NCI-H1417 (cell line): ENCODE measurements at regions not wholly inside any gene's neighbourhood (a gene's known extent, or its start where the extent isn't known, plus 50 kb on each side); places are given as distances from the start of the nearest gene placed in this dataset.

Source experiments
- DNase-seq, 3 experiments: peaks; one replicate each; lab custom pipeline; 2025; lab: John Stamatoyannopoulos, UW

DNA sequence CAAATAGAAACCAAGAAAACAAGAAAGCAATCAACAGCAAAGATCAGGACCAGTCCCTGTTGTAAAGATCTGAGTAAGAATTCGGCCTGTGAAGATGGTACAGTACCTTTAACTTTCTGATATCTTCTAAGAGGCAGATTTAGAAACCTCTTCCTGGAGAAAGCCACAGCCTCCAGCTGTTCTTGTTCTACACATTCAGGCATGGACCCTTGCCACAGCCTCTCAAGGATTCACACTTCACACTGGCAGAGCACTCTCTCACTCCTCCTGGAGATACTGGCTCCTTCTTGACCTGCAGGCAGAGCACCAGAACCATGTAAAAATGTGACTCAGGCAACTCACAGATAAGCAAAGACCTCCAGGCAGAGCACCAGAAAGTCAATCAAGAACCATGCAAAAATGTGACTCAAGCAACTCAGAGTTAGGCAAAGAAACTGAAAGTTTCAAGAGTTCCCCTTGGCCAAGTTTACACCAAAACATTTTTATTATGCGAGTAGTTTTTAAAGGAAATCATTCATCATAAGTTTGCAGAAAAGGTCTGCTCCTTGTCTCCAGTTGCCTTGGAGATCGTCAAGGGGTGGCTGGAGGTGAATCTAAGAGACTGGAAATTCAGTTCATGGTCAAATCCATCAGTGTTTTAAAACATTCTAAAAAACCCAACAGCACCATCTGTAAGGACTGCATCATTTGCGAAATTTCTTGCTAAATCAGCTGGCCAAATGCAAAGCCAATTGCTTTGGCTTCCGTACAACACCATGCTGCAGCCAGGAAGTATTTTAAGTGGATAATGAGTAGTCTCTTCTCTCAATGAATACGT, 119.3 kb upstream of the MDM1 start:
- DNase-seq: peak in 2 of 3 experiments; percentile 34 to 66

DNA sequence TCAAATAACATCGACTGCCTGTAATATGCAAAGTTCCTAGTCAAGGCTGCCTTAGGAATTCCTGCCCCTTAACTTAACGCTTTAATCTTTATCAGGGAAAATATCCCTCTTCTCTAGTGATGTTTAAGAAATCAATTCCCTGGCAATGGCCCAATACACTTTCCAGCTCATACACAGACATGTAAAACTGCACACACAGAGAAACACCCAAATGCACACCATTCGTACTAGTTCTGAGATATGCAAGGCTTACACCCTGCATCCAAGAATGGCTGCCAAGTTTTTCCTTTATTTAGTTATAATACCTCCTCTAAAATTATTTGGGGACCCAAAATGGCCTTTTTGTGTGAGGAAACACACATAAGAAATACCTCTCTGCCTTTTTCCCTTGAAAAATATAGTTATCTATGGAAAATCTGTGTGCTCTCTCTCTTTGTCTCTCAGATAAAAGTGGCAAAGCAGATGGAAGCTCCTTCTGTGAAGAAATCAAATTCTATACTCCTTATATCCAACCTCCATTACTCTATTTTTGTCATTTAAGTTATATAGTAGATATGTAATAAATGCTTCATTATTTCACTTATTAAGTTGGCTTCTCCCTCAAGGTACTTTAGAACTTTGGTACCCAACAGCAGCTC, 120.0 kb upstream of the MDM1 start:
- no peak for DNase-seq

DNA sequence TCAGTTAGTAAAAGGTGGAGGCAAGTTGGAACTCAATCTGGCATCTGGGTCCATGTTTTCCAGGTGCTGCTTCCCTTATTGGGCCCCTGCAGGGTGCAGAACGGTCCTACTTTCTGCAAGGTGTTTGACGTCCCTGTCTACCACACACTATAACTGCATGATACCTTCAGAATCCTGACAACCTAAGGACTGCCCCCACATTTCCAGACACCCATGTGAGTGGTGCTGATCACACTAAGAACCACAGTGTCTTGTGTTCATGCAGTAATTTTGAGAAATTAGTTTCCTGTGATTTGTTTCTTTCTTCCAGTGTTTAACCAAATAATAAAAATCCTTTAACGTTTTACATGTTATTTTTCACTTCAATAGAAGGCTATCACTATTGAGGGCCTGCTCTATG, 121.1 kb upstream of the MDM1 start:
- DNase-seq: no peak

DNA sequence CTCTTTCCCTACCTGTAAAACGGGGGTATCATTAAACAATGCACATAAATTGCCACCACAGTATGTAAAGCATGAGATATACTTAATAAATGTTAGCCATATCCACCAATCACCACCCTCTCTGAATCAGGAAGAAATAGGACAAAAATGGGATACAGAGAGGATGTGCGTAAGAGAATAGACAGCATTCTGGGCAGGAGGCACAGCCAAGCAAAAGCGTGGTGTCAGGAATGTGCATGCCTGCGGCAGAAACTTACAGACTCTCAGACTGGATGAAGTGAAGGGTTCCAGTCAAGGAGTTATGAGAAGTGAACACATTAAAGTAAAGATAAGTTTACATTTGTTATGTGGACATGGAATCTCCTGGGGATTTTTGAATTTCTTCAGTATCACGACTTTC, 121.7 kb upstream of the MDM1 start:
- no peak for DNase-seq

DNA sequence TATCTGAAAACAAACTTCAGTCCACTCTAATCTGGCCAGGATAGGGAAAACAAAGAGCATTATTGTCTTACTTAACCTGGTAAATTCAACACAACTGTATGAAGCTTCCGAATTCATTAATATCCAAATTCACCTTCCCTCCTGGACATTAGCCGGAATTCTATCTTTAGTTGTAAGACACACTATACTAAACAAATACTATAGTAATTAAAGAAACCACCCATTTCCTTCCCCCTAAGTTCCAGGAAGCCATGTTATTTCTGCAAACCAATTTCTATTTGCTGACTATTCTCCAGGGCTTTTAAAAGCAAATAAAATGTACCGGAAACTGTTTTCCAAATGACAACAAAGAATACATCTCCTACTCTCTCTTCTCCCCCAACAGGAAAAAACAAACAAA, 122.7 kb upstream of the MDM1 start:
- peak in 1 of 3 experiments; percentile 56 for DNase-seq

DNA sequence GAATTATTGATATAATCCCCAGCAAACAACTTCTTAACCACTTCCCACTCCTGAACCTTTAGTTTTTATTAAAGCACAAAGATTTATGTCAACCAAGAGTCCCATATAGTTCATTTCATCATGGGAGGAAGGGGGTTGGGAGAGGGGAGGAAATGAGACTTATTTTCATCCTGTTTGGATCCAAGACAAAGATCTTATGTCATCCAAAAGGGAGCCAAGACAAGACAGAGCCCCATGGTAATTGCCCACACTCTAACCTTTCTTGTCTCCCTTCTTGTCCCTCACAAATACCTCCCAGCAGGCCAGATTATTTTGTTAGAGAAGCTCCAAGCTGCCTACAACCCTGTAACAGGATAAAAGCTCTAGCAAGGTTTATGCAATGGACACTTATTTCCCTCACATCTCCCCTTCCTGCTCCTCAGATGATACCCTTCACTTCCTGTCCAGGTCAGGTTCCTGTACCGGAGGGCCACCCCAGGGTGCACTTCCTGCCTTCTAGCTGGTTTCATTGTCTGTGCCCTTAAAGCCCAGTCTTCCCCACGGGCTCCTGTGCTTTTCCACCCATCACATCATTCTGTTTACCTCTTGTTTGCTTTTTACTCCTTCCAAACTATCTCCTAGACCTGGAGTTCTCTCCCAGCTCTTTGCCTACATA, 123.7 kb upstream of the MDM1 start:
- DNase-seq: peak in 2 of 3 experiments; percentile 16 to 18

DNA sequence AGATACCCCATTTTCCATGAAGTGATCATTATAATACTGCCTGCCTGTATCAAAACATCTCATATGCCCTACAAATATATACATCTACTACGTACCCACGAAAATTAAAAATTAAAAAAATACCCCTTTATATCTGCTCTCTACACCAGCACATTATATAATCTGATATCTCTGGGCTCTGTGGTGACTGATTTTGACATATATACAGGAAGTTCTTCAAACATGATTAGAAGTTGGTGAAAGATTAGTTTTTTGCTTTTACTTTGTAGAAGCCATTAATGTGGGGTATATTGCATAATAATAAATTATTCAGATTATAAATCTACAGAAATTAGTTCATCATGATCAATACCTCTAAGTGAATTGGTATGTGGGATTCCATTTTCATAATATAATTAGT, 126.7 kb upstream of the MDM1 start:
- no peak for DNase-seq

DNA sequence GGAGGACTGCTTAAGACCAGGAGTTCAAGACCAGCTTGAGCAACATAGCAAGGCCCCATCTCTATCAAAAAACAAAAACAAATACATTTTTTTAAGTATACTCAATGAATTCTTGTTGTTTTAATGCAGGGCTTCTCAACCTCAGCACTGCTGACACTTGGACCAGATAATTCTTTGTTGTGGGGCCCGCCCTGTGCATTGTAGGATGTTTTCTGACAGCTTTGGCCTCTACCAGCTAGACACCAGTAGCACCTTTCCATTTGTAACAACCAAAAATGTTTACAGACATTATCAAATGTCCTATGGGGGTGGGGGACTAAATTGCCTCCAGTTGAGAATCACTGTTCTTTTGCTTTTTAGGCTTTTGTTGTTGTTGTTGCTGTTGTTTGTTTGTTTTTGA, 128.1 kb upstream of the MDM1 start:
- no peak for DNase-seq

DNA sequence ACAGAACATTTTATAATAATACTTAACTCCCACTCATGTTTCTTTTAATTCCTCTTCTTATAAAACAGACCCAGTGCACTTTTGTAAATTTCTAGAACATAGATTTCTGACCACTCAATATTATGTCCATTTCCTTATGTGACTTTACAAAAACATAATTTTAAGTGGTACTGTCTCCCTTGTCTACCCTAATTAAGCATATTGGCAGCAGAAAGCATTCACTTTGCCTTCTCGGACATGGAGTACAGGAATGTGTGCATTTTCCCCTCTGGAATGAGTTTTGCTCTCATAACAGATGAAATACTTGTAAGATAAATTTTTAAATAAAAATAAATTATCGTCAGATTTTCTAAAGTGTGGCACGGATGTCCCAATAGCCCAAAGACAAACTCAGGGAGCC, 129.5 kb upstream of the MDM1 start:
- DNase-seq: no peak

DNA sequence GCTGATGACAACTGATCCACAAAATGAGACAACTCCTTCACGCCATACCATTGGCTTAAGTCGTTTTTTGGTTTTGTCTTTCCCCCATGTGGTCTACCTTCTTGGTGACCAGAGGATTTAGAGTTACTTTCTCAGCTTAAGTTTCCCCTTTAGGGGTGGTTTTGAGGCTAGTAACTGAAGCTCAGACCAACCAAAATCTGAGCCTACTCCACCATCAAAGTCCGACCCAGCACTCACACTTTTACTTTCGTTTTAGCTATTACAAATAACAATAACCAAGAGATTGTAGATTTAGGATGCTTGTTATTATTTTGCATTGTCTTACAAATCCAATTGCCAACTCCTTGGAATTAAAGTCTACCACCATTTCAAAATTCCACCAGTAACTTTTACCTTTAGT, 130.6 kb upstream of the MDM1 start:
- no peak for DNase-seq

DNA sequence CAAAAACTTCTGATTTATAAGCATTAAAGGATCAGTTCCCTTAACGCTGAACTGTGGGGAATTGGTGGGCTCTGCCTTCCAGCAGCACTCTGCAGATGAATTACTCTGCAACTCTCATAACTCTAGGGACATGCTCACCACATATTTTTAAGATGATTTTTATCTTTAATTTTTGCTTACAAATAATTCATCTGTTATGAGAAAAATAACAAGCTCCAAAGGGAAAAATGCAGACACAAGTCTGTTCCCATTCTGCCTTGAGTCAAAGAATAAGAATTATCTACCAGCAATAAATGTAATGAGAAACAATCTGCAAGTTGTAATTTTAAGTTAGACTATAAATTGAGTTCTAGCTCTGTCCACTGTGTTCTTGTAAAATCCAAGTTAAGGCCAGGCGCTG, 133.1 kb upstream of the MDM1 start:
- DNase-seq: no peak

DNA sequence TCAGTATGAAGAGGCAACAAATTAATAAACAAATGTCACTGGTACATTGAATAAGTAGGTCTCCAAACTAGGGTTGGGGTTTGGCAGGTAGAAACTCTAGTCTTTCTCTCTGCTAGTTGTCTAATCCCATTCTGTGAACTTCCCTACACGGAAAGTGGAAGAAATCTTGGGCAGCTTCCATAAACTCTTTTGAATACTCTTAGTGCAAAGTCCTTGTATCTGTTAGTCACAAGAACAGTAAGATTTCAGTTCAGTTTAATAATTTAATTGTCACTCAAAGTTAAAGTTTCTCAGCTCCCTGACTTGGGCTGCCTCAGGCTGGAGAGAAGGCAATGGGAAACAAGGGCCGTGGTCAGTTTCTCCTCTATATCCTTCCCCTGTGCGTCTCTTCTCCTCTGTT, 135.4 kb upstream of the MDM1 start:
- DNase-seq: no peak

DNA sequence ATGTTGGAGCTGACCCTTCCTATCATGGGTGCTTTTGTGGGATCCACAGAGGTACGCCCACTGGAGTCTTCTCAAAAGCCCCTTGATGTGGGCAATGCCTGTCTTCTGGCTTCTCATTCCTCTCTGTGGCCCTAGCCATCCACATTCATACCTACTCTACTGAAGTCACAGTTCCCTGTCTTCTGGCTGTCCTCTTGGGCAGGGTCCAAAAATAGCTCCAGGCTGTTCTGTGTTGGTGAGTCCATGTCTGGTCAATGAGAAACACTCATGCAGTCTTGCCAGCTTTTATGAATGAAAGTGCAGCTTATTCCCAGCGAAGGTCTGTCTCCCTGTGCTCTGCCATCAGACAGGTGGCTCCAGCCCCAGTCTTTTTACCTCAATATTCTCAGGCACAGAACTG, 135.9 kb upstream of the MDM1 start:
- DNase-seq: no peak

DNA sequence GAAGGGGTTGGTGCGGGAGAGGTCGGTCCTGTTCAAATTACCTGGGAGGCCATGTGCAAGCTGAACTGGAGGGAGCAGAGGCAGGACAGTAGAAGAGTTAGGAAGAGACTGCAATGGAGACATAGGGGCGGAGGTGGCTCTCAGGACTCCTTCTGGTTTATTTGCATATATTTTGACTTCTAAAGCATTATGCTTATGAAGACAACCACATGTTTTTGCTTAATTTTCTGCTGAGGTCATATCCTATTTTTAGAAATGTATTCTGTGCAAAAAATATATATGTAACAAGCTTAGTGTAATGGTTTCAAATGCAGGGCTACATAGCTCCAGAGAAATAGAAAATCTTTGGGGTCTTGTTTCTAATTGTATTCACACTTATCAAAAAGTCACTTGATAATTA, 137.0 kb upstream of the MDM1 start:
- no peak for DNase-seq

DNA sequence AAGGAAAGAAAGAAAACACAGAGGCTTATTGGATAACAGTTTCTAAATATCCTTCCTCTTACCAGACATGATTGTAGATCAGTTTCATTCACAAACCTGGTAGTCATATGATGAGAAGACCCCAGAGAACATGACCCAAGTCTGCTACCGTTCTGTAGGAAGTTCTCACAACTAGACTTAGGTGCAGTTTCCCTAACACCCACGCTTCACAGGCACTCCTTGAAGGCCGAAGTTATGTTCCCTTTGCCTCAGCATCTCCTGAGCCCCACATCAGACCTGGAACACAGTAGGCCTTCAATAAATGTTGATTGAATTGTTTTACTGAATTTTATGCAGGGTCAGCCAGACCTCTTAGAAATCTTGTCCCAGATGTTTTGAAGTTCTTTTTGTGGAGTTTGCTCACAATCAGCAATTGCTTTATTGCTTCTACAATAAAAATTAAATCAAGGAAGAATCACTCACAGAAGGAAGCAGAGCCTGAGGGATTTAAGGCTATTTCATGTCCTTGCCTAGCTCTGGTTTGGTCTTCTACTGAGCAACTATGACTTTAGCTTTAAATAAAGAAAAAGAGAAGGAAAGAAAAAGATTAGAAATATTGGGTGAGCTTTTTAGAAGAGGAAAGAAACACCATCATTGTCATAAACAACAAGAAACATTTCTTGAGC, 138.6 kb upstream of the MDM1 start:
- DNase-seq: no peak

DNA sequence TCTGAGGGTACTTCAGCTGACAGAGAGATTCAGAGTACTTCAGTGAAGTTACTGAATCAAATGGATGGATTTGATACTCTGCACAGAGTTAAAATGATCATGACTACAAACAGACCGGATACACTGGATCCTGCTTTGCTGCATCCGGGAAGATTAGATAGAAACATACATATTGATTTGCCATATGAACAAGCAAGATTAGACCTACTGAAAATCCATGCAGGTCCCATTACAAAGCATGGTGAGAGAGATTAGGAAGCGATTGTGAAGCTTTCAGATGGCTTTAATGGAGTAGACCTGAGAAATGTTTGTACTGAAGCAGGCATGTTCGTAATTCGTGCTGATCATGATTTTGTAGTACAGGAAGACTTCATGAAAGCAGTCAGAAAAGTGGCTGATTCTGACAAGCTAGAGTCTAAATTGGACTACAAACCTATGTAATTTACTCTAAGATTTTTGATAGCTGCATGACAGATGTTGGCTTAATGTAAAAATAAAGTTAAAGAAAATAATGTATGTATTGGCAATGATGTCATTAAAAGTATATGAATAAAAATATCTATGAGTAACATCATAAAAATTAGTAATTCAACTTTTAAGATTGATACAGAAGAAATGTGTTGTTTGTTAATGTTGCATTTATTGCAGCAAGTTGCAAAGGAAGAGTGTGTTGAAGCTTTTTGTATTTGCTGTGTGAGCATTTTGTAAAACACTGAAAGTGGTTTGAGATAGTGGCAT, 136.1 kb upstream of the RAP1B start:
- DNase-seq: no peak

DNA sequence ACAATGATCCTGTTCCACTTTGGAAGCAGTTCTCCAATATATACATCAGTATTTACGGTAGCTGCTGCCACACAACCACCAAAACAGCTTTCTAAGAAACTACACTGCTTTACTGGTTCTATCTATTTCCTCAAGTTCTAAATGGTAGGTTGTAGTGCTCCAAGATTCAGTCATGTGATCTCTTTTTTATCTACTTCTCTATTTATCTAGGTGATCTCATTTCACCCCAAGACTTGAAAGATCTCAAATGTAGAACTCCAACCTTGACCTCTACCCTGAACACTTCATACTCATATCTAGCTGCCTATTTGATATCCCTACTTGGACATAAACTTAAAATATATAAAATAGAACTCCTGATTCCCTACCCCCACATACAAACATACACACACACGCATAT, 133.9 kb upstream of the RAP1B start:
- DNase-seq: no peak

DNA sequence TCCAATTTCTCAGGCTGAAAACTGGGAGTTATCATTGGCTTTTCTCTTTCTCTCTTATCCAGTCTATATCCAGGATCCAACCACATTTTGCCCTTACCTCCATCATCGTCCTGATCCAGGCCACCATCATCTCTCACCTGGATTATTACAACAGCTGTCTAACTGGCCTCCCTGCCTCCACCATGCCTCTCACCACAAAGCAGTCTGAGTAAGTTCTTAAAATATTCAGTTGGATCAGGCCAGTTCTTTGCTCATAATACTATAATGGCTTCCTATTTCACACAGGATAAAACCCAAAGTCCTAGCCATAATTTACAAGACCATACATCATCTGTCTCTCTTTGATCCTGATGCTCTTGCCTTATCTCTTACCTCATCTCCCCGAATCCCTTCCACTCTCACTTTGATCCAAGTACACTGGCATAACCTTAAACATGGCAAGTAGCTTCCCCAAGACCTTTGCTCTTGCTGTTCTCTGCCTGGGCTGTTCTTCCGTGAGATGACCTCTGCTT, 133.4 kb upstream of the RAP1B start:
- no peak for DNase-seq

DNA sequence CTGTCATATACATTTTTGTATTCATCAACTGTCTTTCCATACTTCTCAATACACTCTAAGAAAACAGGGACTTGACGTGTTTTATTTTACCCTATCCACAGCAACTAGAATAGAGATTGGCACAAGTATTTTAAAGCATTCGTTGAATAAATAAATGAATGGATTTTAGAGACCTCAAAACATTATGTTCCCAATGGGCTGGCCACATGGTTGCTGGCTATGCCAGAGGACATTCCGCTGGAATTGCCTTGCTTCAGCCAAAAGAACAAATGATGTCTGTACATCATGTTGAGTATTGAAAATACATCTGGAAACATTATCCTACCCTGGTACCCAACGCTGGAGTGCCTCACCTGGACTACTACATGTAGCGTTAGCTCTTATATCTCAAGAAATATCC, 132.8 kb upstream of the RAP1B start:
- DNase-seq: no peak

DNA sequence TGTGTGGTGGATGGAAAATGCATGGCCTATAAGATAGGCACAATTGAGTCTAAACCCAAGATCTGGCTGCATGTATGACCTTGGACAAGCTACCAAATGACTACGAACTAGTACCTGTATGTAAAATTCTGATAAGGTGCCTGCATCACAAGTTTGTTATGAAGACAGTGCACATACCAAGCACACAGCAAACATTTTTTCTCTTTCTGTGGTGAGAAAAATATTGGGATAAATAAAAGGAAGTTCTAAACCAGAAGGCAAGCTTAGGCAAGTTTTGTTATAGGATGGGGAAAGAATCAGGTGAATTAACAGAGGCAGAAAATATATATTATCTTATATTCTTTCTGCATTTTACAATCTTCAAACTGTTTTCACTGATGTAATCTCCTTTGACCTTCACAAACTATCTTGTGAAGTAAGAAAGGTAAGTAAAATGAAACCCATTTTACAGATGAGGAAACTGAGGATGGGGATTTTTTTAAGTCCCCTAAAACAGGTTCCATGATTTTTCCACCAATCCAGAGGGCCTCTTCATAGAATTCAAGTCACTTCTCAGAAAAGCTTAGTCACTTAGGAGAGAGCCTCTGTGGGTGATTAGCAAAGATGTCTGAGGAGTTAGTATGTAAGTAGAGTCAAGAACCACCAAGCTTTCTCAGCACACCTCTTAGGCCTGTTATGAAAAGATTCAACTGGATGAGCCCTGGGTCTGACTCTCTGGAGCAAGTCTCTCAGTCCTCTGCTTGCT, 132.0 kb upstream of the RAP1B start:
- no peak for DNase-seq

DNA sequence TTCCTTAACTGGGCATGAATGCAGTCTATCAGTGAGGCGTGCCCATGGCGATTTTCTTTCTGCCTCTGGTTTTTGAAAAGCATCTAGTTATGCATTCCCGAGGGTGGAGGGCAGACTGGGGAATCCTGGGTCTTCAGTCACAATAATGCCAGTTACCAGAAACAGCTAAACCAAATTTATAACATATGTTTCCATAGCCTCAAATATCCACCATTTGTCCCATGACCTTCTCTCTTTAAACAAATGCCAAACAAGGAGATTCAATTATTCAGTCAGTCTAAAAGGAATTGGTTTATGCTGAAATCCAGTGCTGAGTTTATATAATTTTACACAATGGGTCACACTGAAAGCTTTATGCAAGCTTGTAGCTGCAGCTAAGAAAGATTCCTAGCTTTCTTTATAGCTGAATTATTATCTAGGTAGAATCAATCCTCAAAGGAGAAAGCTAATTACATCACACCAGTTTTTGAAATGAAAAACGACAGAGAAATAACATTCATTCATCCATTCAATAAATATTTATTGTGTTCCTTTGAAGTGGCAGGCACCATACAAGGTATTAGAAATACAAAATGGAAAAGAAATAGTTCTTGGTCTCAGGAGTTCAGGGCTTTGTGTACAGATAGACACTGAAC, 131.3 kb upstream of the RAP1B start:
- DNase-seq: peak in 1 of 3 experiments; percentile 38
